IMR-90 (cell line): ENCODE measurements at regions not wholly inside any gene's neighbourhood (a gene's known extent, or its start where the extent isn't known, plus 50 kb on each side); places are given as distances from the start of the nearest gene placed in this dataset.

ENCODE experiments used
- BHLHE40 ChIP-seq: fragments of 150-350 bp; IDR thresholded peaks from 2 replicates; pipeline ENCODE4 v1.6.1; 2016; ENCODE audit warnings: mild to moderate bottlenecking, low read depth, low read length
- CEBPB ChIP-seq: IDR thresholded peaks from 2 replicates; pipeline ENCODE4 v1.6.1; 2012; ENCODE audit warnings: low read depth, low read length, improper control_type of control experiment
- CHD1 ChIP-seq: IDR thresholded peaks from 2 replicates; pipeline ENCODE4 v1.6.1; 2012; ENCODE audit warnings: low read depth, low read length, improper control_type of control experiment
- MAFK ChIP-seq: IDR thresholded peaks from 2 replicates; pipeline ENCODE4 v1.6.1; 2012; ENCODE audit warnings: low read depth, low read length, improper control_type of control experiment
- MAZ ChIP-seq: IDR thresholded peaks from 2 replicates; pipeline ENCODE4 v1.6.1; 2012; ENCODE audit warnings: low read depth, mild to moderate bottlenecking, low read length, improper control_type of control experiment, moderate library complexity, borderline replicate concordance
- MXI1 ChIP-seq: IDR thresholded peaks from 2 replicates; pipeline ENCODE4 v1.6.1; 2012; ENCODE audit warnings: low read depth, mild to moderate bottlenecking, low read length, moderate library complexity, borderline replicate concordance
- POLR2A ChIP-seq: IDR thresholded peaks from 2 replicates; pipeline ENCODE4 v1.6.1; 2012; ENCODE audit warnings: mild to moderate bottlenecking, low read depth, low read length
- RAD21 ChIP-seq: IDR thresholded peaks from 2 replicates; pipeline ENCODE4 v1.6.1; 2012; ENCODE audit warnings: low read length, improper control_type of control experiment
- RCOR1 ChIP-seq: IDR thresholded peaks from 2 replicates; pipeline ENCODE4 v1.6.1; 2012; ENCODE audit warnings: mild to moderate bottlenecking, low read length, improper control_type of control experiment; ENCODE audit not compliant: insufficient replicate concordance
- RFX5 ChIP-seq: IDR thresholded peaks from 2 replicates; pipeline ENCODE4 v1.8.0; 2012; ENCODE audit warnings: low read depth, mild to moderate bottlenecking, low read length, moderate library complexity
- SMC3 ChIP-seq: fragments of 150-350 bp; IDR thresholded peaks from 2 replicates; pipeline ENCODE4 v1.6.1; 2016; ENCODE audit warnings: low read depth, mild to moderate bottlenecking, antibody characterized with exemption, low read length, moderate library complexity
- TF ChIP-seq, protein P1 (sequence below): conservative IDR thresholded peaks from 2 replicates; pipeline ENCODE4 v1.5.1; 2012; ENCODE audit warnings: mild to moderate bottlenecking, low read depth, low read length, improper control_type of control experiment
- TF ChIP-seq, protein P2 (sequence below): fragments of 150-350 bp; IDR thresholded peaks from 2 replicates; pipeline ENCODE4 v1.6.1; 2017; ENCODE audit warnings: mild to moderate bottlenecking, antibody characterized with exemption, low read length, low read depth
- TF ChIP-seq, protein P3 (sequence below): fragments of 150-350 bp; IDR thresholded peaks from 2 replicates; pipeline ENCODE4 v1.6.1; 2016; ENCODE audit warnings: low read depth, mild to moderate bottlenecking, low read length, moderate library complexity, borderline replicate concordance

- TF ChIP-seq, protein P1, sequence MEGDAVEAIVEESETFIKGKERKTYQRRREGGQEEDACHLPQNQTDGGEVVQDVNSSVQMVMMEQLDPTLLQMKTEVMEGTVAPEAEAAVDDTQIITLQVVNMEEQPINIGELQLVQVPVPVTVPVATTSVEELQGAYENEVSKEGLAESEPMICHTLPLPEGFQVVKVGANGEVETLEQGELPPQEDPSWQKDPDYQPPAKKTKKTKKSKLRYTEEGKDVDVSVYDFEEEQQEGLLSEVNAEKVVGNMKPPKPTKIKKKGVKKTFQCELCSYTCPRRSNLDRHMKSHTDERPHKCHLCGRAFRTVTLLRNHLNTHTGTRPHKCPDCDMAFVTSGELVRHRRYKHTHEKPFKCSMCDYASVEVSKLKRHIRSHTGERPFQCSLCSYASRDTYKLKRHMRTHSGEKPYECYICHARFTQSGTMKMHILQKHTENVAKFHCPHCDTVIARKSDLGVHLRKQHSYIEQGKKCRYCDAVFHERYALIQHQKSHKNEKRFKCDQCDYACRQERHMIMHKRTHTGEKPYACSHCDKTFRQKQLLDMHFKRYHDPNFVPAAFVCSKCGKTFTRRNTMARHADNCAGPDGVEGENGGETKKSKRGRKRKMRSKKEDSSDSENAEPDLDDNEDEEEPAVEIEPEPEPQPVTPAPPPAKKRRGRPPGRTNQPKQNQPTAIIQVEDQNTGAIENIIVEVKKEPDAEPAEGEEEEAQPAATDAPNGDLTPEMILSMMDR = no peak
- TF ChIP-seq POLR2A (no peak), BHLHE40 (no peak), RCOR1 (no peak), CHD1 (no peak), RFX5 (no peak), MXI1 (no peak), MAFK (no peak), SMC3 (no peak), CEBPB (no peak), MAZ (no peak), RAD21 (no peak)
- TF ChIP-seq, protein P2, sequence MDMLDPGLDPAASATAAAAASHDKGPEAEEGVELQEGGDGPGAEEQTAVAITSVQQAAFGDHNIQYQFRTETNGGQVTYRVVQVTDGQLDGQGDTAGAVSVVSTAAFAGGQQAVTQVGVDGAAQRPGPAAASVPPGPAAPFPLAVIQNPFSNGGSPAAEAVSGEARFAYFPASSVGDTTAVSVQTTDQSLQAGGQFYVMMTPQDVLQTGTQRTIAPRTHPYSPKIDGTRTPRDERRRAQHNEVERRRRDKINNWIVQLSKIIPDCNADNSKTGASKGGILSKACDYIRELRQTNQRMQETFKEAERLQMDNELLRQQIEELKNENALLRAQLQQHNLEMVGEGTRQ = no peak
- TF ChIP-seq, protein P3, sequence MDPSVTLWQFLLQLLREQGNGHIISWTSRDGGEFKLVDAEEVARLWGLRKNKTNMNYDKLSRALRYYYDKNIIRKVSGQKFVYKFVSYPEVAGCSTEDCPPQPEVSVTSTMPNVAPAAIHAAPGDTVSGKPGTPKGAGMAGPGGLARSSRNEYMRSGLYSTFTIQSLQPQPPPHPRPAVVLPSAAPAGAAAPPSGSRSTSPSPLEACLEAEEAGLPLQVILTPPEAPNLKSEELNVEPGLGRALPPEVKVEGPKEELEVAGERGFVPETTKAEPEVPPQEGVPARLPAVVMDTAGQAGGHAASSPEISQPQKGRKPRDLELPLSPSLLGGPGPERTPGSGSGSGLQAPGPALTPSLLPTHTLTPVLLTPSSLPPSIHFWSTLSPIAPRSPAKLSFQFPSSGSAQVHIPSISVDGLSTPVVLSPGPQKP = no peak
Observed at GRCh38 chr18:37871561-37871960, 306.0 kb upstream of the CELF4 start.
